ENCODE measurements at regions not wholly inside any gene's neighbourhood (a gene's known extent, or its start where the extent isn't known, plus 50 kb on each side); places are given as distances from the start of the nearest gene placed in this dataset.
"Not testable (repeated sequence)": the region's sequence is repeated elsewhere in the genome, so short reads cannot be mapped to it uniquely, and the experiment has no call there.

DNA sequence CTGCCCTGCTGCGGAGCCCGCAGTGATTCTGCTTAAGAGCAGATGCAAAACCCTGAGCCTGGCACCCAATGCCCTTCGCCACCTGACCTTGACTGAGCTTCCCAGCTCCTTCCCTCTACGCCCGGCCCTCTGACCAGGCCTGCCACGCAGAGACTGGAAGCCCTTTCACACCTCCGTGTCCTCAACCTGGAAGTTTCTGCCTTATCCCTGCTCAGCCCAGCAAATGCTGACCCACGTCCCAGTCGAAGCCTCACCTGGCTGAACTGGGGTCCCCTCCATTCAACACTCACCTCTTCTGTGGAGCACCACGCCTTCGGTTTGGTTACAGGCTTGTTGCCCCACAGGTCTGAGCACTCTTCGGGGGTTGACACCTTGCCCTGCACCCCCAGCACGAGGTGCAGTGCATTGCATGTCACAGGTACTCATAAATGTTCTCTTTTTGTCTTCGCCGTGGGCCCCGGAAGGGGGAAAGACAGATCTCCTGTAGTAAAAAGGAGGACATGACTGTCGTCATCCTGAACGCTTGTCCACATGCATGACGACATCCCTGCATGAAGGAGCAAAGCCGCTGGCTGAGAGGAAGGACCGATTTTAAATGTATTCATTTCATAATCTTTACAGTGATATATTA lies 153.6 kb upstream of the TNRC6C start:
- peak overlapping the region; percentile 39 for H3K18ac ChIP-seq (ENCODE audit: low read length)
- H3K14ac ChIP-seq (ENCODE audit: low read length): no peak overlapping the region
- peaks cover 2% of the 10 kb centered on the region for H3K79me1 ChIP-seq (ENCODE audit: low read depth, low read length)
- peaks cover 0 to 5% (median 4%) of the 10 kb centered on the region in 3 experiments for H3K27me3 ChIP-seq (ENCODE audit: control insufficient read depth in 3 of 3, insufficient read depth in 3 of 3, low read depth in 1 of 3, low read length in 3 of 3)
- H3K27ac ChIP-seq (replicated peaks; ENCODE audit: low read length): no peak overlapping the region
- H2BK12ac ChIP-seq (ENCODE audit: low read length): peak overlapping the region; percentile 87
- H2BK15ac ChIP-seq (ENCODE audit: low read length): peak overlapping the region; percentile 84
- peaks cover 0 to 2% of the 10 kb centered on the region in 2 donors for H3K36me3 ChIP-seq (replicated peaks in 1 of 2; ENCODE audit: control insufficient read depth in 2 of 2, insufficient read depth in 2 of 2, low read length in 2 of 2)
- peaks cover 0 to 4% of the 10 kb centered on the region in 2 donors for H3K9me3 ChIP-seq (replicated peaks in 1 of 2; ENCODE audit: control insufficient read depth in 2 of 2, insufficient read depth in 1 of 2, low read depth in 1 of 2, low read length in 2 of 2)
- H3K4me3 ChIP-seq (ENCODE audit: low read length in 2 of 2): no peak overlapping the region
- no peak overlapping the region for H2BK5ac ChIP-seq (ENCODE audit: low read length)
- no peak overlapping the region for H3K4ac ChIP-seq (ENCODE audit: low read length)
- DNase-seq (ENCODE audit: low spot score): no peak
- no peak overlapping the region for H3K23ac ChIP-seq (ENCODE audit: low read depth, low read length, poor library complexity)
- H2AK5ac ChIP-seq (ENCODE audit: low read depth, low read length): peak overlapping the region; percentile 89
- H3K4me1 ChIP-seq (ENCODE audit: control insufficient read depth in 2 of 2, insufficient read depth in 1 of 2, low read depth in 1 of 2, low read length in 2 of 2): peaks cover 13 to 24% of the 10 kb centered on the region in 2 donors
- no peak overlapping the region for H2BK120ac ChIP-seq (ENCODE audit: low read depth, low read length)
- WGBS, 2 donors (ENCODE audit: extremely low coverage in 2 of 2, insufficient read length in 2 of 2, insufficient replicate concordance in 1 of 2): no CpG with 5 or more reads among the region's 21 CpGs
- no peak overlapping the region for H3K9ac ChIP-seq (ENCODE audit: low read depth, low read length, poor library complexity)
- no peak overlapping the region for H3K4me2 ChIP-seq (ENCODE audit: insufficient read depth, low read length, poor library complexity, severe bottlenecking)
- no peak overlapping the region for H4K91ac ChIP-seq (ENCODE audit: low read depth, low read length, poor library complexity)
- no peak overlapping the region for H2AFZ ChIP-seq (ENCODE audit: low read length)
- no peak overlapping the region for H4K8ac ChIP-seq (ENCODE audit: low read depth, low read length)

DNA sequence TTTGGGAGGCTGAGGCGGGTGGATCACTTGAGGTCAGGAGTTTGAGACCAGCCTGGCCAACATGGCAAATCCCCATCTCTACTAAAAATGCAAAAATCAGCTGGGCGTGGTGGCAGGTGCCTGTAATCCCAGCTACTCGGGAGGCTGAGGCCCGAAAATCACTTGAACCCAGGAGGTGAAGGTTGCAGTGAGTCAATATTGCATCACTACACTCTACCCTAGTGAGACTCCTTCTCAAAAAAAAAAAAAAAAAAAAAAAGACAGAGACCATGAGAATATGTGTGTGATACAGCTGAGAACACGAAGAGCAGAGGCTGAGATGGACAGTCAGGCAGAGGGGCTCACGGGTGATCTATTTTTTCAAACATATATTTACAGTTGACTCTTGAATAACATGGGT lies 152.5 kb upstream of the TNRC6C start:
- WGBS, 2 donors (ENCODE audit: extremely low coverage in 2 of 2, insufficient read length in 2 of 2, insufficient replicate concordance in 1 of 2): no CpG with 5 or more reads among the region's 6 CpGs

DNA sequence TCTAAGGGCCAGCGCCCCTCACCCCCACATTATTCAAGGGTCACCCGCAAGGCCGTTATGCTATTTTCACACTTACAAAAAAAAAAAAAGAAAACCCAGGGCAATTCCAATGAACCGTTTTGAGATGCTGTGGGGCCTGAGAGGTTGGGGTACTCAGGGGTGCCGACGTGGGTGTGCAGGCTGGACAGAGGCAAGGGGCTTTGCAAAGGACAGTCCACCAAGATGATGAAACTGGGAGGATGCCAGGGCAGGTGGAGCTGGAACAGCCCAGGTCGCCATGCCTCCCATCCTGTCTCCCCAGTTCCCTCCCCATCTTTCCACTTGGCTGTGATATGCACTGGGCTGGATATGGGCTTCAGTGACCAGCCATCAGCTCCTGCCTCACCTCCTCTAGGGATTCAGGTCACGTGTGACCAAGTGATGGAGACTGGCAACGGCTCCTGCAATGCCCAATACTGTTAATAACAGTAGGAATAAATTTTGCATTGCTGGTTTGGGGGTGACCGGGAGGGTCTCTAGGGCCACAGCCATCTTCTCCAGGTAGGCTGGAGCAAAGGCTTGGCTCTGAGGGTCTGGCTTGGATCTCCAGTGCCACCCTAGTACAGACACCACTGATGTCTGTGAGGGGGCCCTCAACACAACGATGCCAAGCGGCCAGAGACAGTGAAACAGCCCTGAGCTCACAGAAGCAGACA lies 151.3 kb upstream of the TNRC6C start:
- H3K18ac ChIP-seq (ENCODE audit: low read length): peak overlapping the region; percentile 86
- no peak overlapping the region for H2BK12ac ChIP-seq (ENCODE audit: low read length)
- no CpG with 5 or more reads among the region's 12 CpGs for WGBS, 2 donors (ENCODE audit: extremely low coverage in 2 of 2, insufficient read length in 2 of 2, insufficient replicate concordance in 1 of 2)
- no peak overlapping the region for H3K14ac ChIP-seq (ENCODE audit: low read length)
- no peak overlapping the region for H2BK120ac ChIP-seq (ENCODE audit: low read depth, low read length)
- H3K4me1 ChIP-seq (ENCODE audit: control insufficient read depth in 2 of 2, insufficient read depth in 1 of 2, low read depth in 1 of 2, low read length in 2 of 2): peaks cover 13 to 18% of the 10 kb centered on the region in 2 donors
- H3K4ac ChIP-seq (ENCODE audit: low read length): peak overlapping the region; percentile 0
- H2BK5ac ChIP-seq (ENCODE audit: low read length): no peak overlapping the region
- no peak overlapping the region for H3K9ac ChIP-seq (ENCODE audit: low read depth, low read length, poor library complexity)
- H4K91ac ChIP-seq (ENCODE audit: low read depth, low read length, poor library complexity): no peak overlapping the region
- H3K9me3 ChIP-seq (replicated peaks in 1 of 2; ENCODE audit: control insufficient read depth in 2 of 2, insufficient read depth in 1 of 2, low read depth in 1 of 2, low read length in 2 of 2): peaks cover 0 to 2% of the 10 kb centered on the region in 2 donors
- DNase-seq (ENCODE audit: low spot score): no peak
- no peak overlapping the region for H2BK15ac ChIP-seq (ENCODE audit: low read length)
- no peak overlapping the region for H3K27ac ChIP-seq (replicated peaks; ENCODE audit: low read length)
- peak overlapping the region; percentile 36 for H2AK5ac ChIP-seq (ENCODE audit: low read depth, low read length)
- H3K4me2 ChIP-seq (ENCODE audit: insufficient read depth, low read length, poor library complexity, severe bottlenecking): no peak overlapping the region
- peaks cover 0 to 5% (median 2%) of the 10 kb centered on the region in 3 experiments for H3K27me3 ChIP-seq (ENCODE audit: control insufficient read depth in 3 of 3, insufficient read depth in 3 of 3, low read depth in 1 of 3, low read length in 3 of 3)
- no peak overlapping the region for H4K8ac ChIP-seq (ENCODE audit: low read depth, low read length)
- H3K79me1 ChIP-seq (ENCODE audit: low read depth, low read length): no peaks in the 10 kb centered on the region
- H3K4me3 ChIP-seq (ENCODE audit: low read length in 2 of 2): no peak overlapping the region
- no peak overlapping the region for H3K23ac ChIP-seq (ENCODE audit: low read depth, low read length, poor library complexity)
- H2AFZ ChIP-seq (ENCODE audit: low read length): no peak overlapping the region
- H3K36me3 ChIP-seq (replicated peaks in 1 of 2; ENCODE audit: control insufficient read depth in 2 of 2, insufficient read depth in 2 of 2, low read length in 2 of 2): peaks cover 0 to 2% of the 10 kb centered on the region in 2 donors

More for the DNA sequence above, 152.5 kb upstream of the TNRC6C start:
- not testable (repeated sequence) for H2BK5ac ChIP-seq (ENCODE audit: low read length); H2AFZ ChIP-seq (ENCODE audit: low read length); H3K4ac ChIP-seq (ENCODE audit: low read length); H3K9me3 ChIP-seq (replicated peaks in 1 of 2; ENCODE audit: control insufficient read depth in 2 of 2, insufficient read depth in 1 of 2, low read depth in 1 of 2, low read length in 2 of 2); H3K27me3 ChIP-seq (ENCODE audit: control insufficient read depth in 3 of 3, insufficient read depth in 3 of 3, low read depth in 1 of 3, low read length in 3 of 3); H4K8ac ChIP-seq (ENCODE audit: low read depth, low read length); H2BK12ac ChIP-seq (ENCODE audit: low read length); H3K23ac ChIP-seq (ENCODE audit: low read depth, low read length, poor library complexity); H4K91ac ChIP-seq (ENCODE audit: low read depth, low read length, poor library complexity); H2AK5ac ChIP-seq (ENCODE audit: low read depth, low read length); H2BK120ac ChIP-seq (ENCODE audit: low read depth, low read length); H3K9ac ChIP-seq (ENCODE audit: low read depth, low read length, poor library complexity); H2BK15ac ChIP-seq (ENCODE audit: low read length); H3K4me2 ChIP-seq (ENCODE audit: insufficient read depth, low read length, poor library complexity, severe bottlenecking); H3K27ac ChIP-seq (replicated peaks; ENCODE audit: low read length); H3K18ac ChIP-seq (ENCODE audit: low read length); H3K4me3 ChIP-seq (ENCODE audit: low read length in 2 of 2); H3K79me1 ChIP-seq (ENCODE audit: low read depth, low read length); H3K14ac ChIP-seq (ENCODE audit: low read length); H3K36me3 ChIP-seq (replicated peaks in 1 of 2; ENCODE audit: control insufficient read depth in 2 of 2, insufficient read depth in 2 of 2, low read length in 2 of 2); DNase-seq (ENCODE audit: low spot score)
- H3K4me1 ChIP-seq (ENCODE audit: control insufficient read depth in 2 of 2, insufficient read depth in 1 of 2, low read depth in 1 of 2, low read length in 2 of 2): peaks cover 13 to 24% of the 10 kb centered on the region in 2 donors

DNA sequence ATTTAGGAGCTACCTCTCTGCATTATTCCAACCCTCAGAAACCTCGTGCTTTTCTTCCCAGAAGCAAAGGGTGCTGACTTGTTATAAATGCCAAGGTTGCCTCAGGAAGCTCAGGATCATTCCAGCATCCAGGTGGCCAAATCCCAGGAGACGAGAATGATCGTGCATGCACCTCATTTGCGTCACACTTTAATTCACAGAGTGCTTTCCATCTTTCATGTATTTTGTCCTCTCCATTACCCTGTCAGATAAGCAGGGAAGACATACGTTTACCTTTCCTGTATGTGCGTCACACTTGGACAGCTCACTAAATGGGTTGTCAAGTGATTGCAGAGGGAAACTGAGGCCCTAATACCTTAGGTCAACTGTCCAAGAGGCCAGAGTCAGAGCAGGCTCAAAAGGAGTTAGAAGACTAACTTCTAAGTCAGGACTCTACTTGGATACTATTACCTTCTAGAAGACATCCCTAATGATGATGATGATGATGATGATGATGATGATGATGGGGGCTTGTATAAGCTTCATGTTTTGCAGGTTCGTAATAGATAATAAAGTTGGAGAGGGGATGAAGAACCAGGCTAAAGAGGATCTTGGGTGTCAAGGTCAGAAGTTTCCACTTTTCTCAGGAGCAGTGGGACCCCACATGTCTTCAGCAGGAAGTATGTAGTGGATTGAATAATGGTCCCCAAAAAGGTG lies 150.6 kb upstream of the TNRC6C start:
- peak overlapping the region; percentile 36 for H2AK5ac ChIP-seq (ENCODE audit: low read depth, low read length)
- H3K27ac ChIP-seq (replicated peaks; ENCODE audit: low read length): no peak overlapping the region
- H3K4ac ChIP-seq (ENCODE audit: low read length): no peak overlapping the region
- no peak overlapping the region for H4K91ac ChIP-seq (ENCODE audit: low read depth, low read length, poor library complexity)
- peaks cover 8 to 12% of the 10 kb centered on the region in 2 donors for H3K4me1 ChIP-seq (ENCODE audit: control insufficient read depth in 2 of 2, insufficient read depth in 1 of 2, low read depth in 1 of 2, low read length in 2 of 2)
- no peak overlapping the region for H3K18ac ChIP-seq (ENCODE audit: low read length)
- no peak overlapping the region for H3K23ac ChIP-seq (ENCODE audit: low read depth, low read length, poor library complexity)
- H3K27me3 ChIP-seq (ENCODE audit: control insufficient read depth in 3 of 3, insufficient read depth in 3 of 3, low read depth in 1 of 3, low read length in 3 of 3): peaks cover 0 to 5% (median 2%) of the 10 kb centered on the region in 3 experiments
- no peak overlapping the region for H2BK5ac ChIP-seq (ENCODE audit: low read length)
- peaks cover 0 to 2% of the 10 kb centered on the region in 2 donors for H3K9me3 ChIP-seq (replicated peaks in 1 of 2; ENCODE audit: control insufficient read depth in 2 of 2, insufficient read depth in 1 of 2, low read depth in 1 of 2, low read length in 2 of 2)
- WGBS, 2 donors (ENCODE audit: extremely low coverage in 2 of 2, insufficient read length in 2 of 2, insufficient replicate concordance in 1 of 2): no CpG with 5 or more reads among the region's 7 CpGs
- no peak overlapping the region for H2BK12ac ChIP-seq (ENCODE audit: low read length)
- DNase-seq (ENCODE audit: low spot score): no peak
- H2BK15ac ChIP-seq (ENCODE audit: low read length): no peak overlapping the region
- H3K9ac ChIP-seq (ENCODE audit: low read depth, low read length, poor library complexity): no peak overlapping the region
- no peak overlapping the region for H4K8ac ChIP-seq (ENCODE audit: low read depth, low read length)
- no peaks in the 10 kb centered on the region for H3K79me1 ChIP-seq (ENCODE audit: low read depth, low read length)
- no peak overlapping the region for H3K4me3 ChIP-seq (ENCODE audit: low read length in 2 of 2)
- no peak overlapping the region for H3K14ac ChIP-seq (ENCODE audit: low read length)
- H2AFZ ChIP-seq (ENCODE audit: low read length): no peak overlapping the region
- no peak overlapping the region for H2BK120ac ChIP-seq (ENCODE audit: low read depth, low read length)
- peaks cover 0 to 2% of the 10 kb centered on the region in 2 donors for H3K36me3 ChIP-seq (replicated peaks in 1 of 2; ENCODE audit: control insufficient read depth in 2 of 2, insufficient read depth in 2 of 2, low read length in 2 of 2)
- no peak overlapping the region for H3K4me2 ChIP-seq (ENCODE audit: insufficient read depth, low read length, poor library complexity, severe bottlenecking)
